ENCODE measurements at regions not wholly inside any gene's neighbourhood (a gene's known extent, or its start where the extent isn't known, plus 50 kb on each side); places are given as distances from the start of the nearest gene placed in this dataset.

- DNase-seq (ENCODE audit: low read depth), result no peak
Measured at GRCh38 chr12:32047357-32048212, 59.1 kb upstream of the BICD1 start.

GRCh38 chr12:32048791-32049190 lies 57.9 kb upstream of the BICD1 start:
- no peak for DNase-seq (ENCODE audit: low read depth)

GRCh38 chr12:32049956-32050355 lies 56.7 kb upstream of the BICD1 start:
- no peak for DNase-seq (ENCODE audit: low read depth)

GRCh38 chr12:32051511-32052211 lies 55.0 kb upstream of the BICD1 start:
- DNase-seq (ENCODE audit: low read depth), result no peak

GRCh38 chr12:32052212-32052713 lies 54.4 kb upstream of the BICD1 start:
- no peak for DNase-seq (ENCODE audit: low read depth)

- no peak for DNase-seq (ENCODE audit: low read depth)
Measured at GRCh38 chr12:32053881-32054624, 52.6 kb upstream of the BICD1 start.

All from stimulated activated CD8-positive, alpha-beta memory T cell treated with anti-CD3 and anti-CD28 coated beads, Interleukin-12 subunit alpha, Interleukin-12 subunit beta, amount 100 ng/mL, for 1 hour (primary cell).